ENCODE measurements at regions not wholly inside any gene's neighbourhood (a gene's known extent, or its start where the extent isn't known, plus 50 kb on each side); places are given as distances from the start of the nearest gene placed in this dataset.

GRCh38 chr18:39774957-39775598 lies 2180.0 kb upstream of the PIK3C3 start:
- no peak overlapping the region for H3K4me3 ChIP-seq (ENCODE audit: control insufficient read depth, low read depth, low read length)
- DNase-seq (ENCODE audit: low read depth), result no peak
- no peak for TF ChIP-seq CTCF (conservative IDR thresholded peaks at IDR 0.05; ENCODE audit: control insufficient read depth, insufficient read depth, low read depth, low read length)

- H3K4me3 ChIP-seq (ENCODE audit: control insufficient read depth, low read depth, low read length), result no peak overlapping the region
- TF ChIP-seq CTCF (conservative IDR thresholded peaks at IDR 0.05; ENCODE audit: control insufficient read depth, insufficient read depth, low read depth, low read length), result no peak
- peak; percentile 47 for DNase-seq (ENCODE audit: low read depth)
Observed at GRCh38 chr18:39773646-39774045, 2181.4 kb upstream of the PIK3C3 start.

GRCh38 chr18:39772155-39772919 lies 2182.7 kb upstream of the PIK3C3 start:
- DNase-seq (ENCODE audit: low read depth), result peak; percentile 51
- H3K4me3 ChIP-seq (ENCODE audit: control insufficient read depth, low read depth, low read length), result no peak overlapping the region
- TF ChIP-seq CTCF (conservative IDR thresholded peaks at IDR 0.05; ENCODE audit: control insufficient read depth, insufficient read depth, low read depth, low read length), result no peak

- no peak overlapping the region for H3K4me3 ChIP-seq (ENCODE audit: control insufficient read depth, low read depth, low read length)
- no peak for TF ChIP-seq CTCF (conservative IDR thresholded peaks at IDR 0.05; ENCODE audit: control insufficient read depth, insufficient read depth, low read depth, low read length)
- DNase-seq (ENCODE audit: low read depth), result peak; percentile 7
Observed at GRCh38 chr18:39770399-39770798, 2184.6 kb upstream of the PIK3C3 start.

GRCh38 chr18:39764873-39765272 lies 2190.2 kb upstream of the PIK3C3 start:
- H3K4me3 ChIP-seq (ENCODE audit: control insufficient read depth, low read depth, low read length), result no peak overlapping the region
- no peak for TF ChIP-seq CTCF (conservative IDR thresholded peaks at IDR 0.05; ENCODE audit: control insufficient read depth, insufficient read depth, low read depth, low read length)

GRCh38 chr18:39761273-39761672 lies 2193.8 kb upstream of the PIK3C3 start:
- H3K4me3 ChIP-seq (ENCODE audit: control insufficient read depth, low read depth, low read length), result no peak overlapping the region
- peak; percentile 22 for DNase-seq (ENCODE audit: low read depth)
- TF ChIP-seq CTCF (conservative IDR thresholded peaks at IDR 0.05; ENCODE audit: control insufficient read depth, insufficient read depth, low read depth, low read length), result no peak

More at GRCh38 chr18:39764873-39765272, 2190.2 kb upstream of the PIK3C3 start:
- no peak for DNase-seq (ENCODE audit: low read depth)

All from fibroblast of mammary gland (primary cell).